ENCODE measurements at regions not wholly inside any gene's neighbourhood (a gene's known extent, or its start where the extent isn't known, plus 50 kb on each side); places are given as distances from the start of the nearest gene placed in this dataset.
"Not testable (repeated sequence)": the region's sequence is repeated elsewhere in the genome, so short reads cannot be mapped to it uniquely, and the experiment has no call there.

DNA sequence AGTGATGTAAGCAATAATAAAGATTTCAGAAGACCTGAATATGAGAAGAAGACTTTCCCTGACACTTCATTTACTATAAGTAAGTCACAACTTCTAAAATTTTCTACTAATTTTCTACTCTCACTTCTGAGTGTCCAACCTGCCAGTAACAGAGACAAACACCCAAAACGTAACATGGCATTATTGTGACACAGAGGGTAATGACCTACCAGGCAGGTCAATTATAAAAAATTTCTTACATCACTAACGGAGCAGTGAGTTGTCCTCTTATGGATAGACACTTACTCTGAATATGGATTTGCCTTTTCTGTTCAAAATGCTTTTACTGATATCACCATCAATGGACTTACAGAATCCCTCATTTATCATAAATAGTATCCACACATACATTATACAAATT is 405.9 kb upstream of the MAGEB16 start:
- DNase-seq (ENCODE audit: low read depth) = no peak

DNA sequence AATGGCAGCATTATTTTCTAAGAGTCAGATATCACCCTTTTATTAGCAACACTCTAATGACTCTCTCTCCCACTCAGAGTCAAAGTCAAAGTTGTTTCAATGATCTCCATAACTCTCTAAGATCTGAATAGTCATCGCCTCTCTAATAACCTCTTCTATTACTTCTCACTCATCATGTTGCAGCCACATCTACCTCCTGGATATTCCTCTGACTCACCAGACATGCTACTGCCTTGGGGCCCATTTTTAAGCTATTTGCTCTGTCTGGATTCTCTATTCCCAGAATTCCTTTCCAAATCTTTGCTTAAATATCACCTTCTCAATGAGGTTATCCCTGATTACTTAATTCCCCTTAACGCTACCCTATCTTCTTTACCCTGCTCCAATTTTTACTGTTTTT is 391.8 kb upstream of the MAGEB16 start:
- no peak for DNase-seq (ENCODE audit: low read depth)

DNA sequence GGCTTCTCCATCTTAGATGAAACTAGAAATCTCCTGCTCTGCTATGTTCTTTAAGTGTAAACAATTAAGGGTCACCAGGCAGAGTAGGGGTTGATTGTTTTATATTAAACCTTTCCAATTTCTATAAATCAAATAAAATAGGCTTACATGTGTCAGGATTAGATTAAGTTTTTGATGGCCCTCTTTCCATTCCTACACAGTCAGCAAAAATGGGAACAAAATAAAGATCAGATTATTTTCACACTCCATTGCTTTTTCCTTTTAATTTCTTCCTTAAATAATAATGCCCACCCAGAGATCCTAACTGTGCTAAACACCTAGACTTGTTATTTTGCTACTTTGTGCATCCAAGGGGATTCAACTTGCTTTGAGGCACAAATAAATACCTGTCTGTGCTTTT is 381.4 kb upstream of the MAGEB16 start:
- DNase-seq (ENCODE audit: low read depth) = no peak

DNA sequence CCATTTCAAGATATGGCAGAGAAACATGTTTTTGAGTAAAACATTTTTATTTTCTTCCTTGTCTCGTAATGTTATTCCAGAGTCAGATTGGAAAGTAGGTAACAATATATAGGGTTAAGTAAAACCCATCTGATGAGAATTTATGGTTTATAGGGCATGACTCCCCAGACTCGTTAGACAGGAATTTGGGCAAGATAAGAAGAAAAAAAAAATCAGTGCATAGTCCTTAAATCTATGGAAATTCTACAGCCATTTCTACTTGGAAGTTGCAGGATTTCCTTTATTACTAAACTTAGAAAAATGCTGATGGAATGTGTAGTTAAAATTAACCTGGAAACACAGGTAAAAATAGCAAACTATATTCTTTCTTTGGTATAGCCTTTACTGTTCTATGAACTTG is 366.1 kb upstream of the MAGEB16 start:
- DNase-seq (ENCODE audit: low read depth) = no peak

DNA sequence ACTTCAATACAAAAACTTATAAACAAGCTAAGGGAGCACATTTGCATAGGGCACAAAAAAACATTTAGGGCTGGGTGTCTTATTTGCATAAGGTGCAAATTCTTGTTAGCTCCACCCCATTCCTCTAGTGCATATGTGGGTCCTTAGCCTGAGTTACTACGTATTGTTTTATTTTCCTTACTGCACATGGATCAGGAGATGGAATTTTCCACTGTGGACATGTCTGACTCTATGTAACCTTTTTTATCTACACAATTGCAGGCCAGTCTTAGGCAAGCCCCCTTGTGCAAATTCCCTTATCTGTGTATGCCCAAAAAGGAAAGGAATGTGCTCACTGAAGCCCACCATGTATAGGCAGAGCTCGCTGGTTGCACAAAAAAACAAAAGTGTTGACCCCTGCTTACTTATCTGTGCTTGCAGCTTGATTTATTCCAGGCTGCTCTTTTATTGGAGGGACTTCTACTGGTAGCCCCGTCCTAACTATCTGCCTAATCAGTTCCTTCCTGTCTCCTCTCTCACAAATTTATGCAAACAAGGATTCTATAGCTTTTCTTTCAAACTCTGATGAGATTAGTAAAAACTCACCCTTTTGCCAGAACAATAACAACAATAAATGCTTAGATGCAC is 359.0 kb upstream of the MAGEB16 start:
- no peak for DNase-seq (ENCODE audit: low read depth)

GRCh38 chrX:35439692-35440091 is 358.4 kb upstream of the MAGEB16 start:
- no peak for DNase-seq (ENCODE audit: low read depth)

DNA sequence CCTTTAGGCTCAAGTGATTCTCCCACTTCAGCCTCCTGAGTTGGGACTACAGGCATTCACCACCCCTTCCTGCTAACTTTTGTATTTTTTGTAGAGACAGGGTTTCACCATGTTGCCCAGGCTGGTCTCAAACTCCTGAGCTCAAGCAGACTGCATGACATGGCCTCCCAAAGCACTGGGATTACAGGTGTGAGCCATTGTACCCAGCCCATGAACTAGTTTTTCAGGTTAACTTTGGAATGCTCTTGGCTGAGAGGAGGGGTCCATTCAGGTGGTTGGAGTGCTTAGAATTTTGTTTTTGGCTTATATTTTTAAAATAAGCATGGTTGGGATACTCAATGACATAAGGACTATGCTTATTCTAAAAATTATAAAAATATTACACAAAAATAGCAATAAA is 355.7 kb upstream of the MAGEB16 start:
- DNase-seq (ENCODE audit: low read depth) = no peak

GRCh38 chrX:35443091-35443582 is 355.0 kb upstream of the MAGEB16 start:
- DNase-seq (ENCODE audit: low read depth) = not testable (repeated sequence)

GRCh38 chrX:35444671-35445355 is 353.3 kb upstream of the MAGEB16 start:
- DNase-seq (ENCODE audit: low read depth) = no peak

- DNase-seq (ENCODE audit: low read depth) = no peak
Measured at GRCh38 chrX:35445912-35446311, 352.2 kb upstream of the MAGEB16 start.

DNA sequence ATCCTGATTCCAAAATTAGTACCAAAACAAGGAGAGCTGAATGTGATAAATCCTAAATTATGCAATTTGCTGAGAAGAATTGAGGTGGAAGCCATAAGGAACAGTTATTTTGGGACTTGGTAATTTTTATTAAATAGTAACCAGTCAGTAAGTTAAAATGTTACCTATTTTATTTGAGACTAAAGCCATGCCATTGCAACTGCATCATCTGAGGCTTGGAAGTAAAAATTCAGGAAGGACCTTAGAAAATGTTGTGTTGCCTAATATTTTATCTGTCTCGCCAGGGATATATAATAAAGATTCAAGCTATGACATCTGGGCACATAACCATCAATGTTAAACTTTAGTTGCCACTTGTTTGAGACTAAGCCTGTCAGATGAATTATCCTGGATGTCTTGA is 341.3 kb upstream of the MAGEB16 start:
- no peak for DNase-seq (ENCODE audit: low read depth)

DNA sequence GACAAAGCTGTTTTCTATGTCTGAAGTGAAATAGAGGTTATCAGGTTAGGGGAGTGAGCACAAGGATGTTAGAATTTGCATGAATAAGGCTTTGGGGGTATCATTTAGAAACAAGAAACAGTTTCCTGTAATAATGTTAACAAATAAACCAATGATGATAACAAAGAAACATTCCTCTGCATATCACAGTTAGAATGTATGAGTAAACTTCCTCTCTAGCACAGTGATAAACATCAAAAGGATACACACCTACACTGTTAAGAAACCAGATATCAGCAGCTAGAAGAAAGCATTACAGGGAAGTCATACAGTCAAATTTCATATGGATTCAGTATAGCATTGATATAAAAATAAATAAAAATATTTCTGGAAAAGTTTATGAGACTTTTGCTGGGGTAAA is 340.0 kb upstream of the MAGEB16 start:
- no peak for DNase-seq (ENCODE audit: low read depth)

DNA sequence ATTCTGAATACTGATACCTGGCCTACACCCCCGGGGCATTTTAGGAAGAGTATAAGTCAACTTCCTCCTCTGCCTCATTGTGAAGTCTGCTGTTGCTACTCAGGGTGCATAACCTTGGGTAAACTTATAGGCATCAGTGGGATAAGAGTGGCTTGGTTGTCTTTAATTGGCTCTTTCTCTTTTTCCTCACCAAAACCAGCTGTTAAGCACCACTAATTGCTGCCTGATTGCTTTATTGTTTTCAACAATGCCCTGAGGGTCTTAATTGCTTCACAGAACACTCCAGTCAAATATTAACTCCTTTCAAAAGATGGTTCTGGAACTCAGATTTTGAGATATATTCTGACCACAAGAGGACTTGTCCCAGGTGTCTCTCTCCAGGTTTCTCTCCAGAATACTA is 337.0 kb upstream of the MAGEB16 start:
- DNase-seq (ENCODE audit: low read depth) = no peak

DNA sequence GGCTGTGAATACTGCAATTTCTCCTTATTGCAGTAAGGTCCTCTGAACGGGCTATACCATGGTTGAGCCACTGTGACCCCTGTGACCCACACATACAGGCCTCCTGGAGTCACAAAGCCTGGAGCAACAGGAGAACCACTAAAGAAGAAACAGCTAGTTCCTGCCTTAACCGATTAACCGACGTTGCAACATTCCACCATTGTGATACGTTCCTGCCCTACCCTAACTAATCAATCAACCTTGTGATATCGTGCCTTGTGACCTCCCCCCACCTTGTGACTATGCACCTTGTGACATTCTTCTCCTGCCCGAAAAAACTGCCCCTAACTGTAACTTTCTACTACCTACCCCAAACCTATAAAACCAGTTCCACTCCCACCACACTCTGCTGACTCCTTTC is 301.5 kb upstream of the MAGEB16 start:
- not testable (repeated sequence) for DNase-seq (ENCODE audit: low read depth)

DNA sequence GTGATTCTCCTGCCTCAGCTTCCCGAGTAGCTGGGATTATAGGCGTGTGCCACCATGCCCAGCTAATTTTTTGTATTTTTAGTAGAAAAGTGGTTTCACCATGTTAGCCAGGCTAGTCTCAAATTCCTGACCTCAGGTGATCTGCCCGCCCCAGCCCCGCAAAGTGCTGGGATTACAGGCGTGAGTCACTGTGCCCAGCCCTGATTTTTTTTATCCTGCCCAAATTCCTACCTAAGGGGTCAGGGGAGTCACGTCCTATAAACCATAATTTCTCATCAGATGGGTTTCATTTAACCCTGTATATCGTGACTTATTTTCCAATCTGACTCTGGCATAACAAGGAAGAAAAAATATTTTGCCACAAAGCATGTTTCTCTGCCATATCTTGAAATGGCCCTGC is 300.7 kb upstream of the MAGEB16 start:
- not testable (repeated sequence) for DNase-seq (ENCODE audit: low read depth)

DNA sequence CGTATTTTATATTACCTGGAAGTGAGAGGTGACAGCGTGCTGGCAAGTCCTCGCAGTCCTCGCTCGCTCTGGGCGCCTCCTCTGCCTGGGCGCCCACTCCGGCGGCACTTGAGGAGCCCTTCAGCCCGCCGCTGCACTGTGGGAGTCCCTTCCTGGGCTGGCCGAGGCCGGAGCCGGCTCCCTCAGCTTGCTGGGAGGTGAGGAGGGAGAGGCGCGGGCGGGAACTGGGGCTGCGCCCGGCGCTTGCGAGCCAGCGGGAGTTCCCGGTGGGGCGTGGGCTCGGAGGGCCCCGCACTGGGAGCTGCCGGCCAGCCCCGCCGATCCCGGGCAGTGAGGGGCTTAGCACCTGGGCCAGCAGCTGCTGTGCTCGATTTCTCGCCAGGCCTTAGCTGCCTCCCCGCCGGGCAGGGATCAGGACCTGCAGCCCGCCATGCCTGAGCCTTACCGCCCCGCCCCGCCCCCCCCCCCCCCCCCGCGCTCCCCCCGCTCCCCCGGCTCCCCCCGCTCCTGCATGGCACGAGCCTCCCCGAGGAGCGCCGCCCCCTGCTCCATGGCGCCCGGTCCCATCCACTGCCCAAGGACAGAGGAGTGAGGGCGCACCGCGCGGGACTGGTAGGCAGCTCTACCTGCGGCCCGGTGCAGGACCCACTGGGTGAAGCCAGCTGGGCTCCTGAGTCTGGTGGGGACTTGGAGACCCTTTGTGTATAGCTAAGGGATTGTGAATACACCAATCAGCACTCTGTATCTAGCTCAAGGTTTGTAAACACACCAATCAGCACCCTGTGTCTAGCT is 298.9 kb upstream of the MAGEB16 start:
- no peak for DNase-seq (ENCODE audit: low read depth)

DNA sequence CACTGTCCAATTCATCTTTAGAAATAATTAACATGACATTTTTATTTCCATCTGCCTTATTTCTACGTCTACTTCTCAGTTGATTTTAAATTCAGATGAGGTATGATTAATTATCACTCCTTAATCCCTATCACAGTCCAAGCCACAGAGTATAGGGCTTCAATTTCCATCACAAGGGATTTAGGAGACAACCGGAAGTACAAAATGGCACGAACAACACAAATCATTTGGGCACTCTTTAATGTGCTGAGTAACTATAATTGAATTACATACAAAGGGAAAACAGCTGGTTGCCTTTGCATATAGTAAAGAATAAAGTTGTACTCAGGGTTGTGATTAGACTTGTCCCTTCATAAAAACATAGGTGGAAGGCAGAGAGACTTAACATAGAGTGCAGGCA is 290.4 kb upstream of the MAGEB16 start:
- DNase-seq (ENCODE audit: low read depth) = no peak

DNA sequence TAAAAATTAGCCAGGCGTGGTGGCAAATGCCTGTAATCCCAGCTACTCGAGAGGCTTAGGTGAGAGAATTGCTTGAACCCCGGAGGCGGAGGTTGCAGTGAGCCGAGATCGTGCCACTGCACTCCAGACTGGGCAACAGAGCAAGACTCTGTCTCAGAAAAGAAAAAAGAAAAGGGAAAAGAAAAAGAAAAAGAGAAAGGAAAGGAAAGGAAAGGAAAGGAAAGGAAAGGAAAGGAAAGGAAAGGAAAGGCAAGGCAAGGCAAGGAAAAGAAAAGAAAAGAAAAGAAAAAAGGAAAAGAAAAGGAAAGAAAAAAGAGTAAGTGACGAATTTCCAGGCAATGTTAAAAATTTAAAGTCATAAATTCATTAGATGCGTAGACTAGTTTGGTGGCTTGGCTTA is 250.1 kb upstream of the MAGEB16 start:
- not testable (repeated sequence) for DNase-seq (ENCODE audit: low read depth)

GRCh38 chrX:35557916-35558315 is 240.2 kb upstream of the MAGEB16 start:
- DNase-seq (ENCODE audit: low read depth) = no peak

GRCh38 chrX:35561985-35562384 is 236.2 kb upstream of the MAGEB16 start:
- no peak for DNase-seq (ENCODE audit: low read depth)

GRCh38 chrX:35562395-35562794 is 235.7 kb upstream of the MAGEB16 start:
- no peak for DNase-seq (ENCODE audit: low read depth)

DNA sequence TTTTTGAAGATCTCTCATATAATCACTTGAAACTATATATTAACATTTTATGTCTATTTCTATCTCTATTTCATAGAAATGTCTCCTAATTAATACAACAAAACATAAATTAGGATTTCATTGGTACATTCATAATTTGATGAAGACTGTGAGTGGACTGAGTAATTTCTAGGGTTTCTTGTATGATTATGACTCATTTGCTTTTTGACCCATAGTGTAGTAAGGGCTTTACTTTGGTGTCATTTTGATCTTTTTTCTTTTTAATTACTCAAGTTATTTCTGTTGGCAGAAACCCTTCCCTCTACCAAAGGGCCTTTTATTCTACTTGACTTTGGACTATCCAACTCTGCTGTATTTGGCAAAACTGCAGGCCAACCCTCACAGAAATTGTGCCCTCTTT is 207.9 kb upstream of the MAGEB16 start:
- no peak for DNase-seq (ENCODE audit: low read depth)
